ENCODE measurements at regions not wholly inside any gene's neighbourhood (a gene's known extent, or its start where the extent isn't known, plus 50 kb on each side); places are given as distances from the start of the nearest gene placed in this dataset.

- DNase-seq (ENCODE audit: extremely low read depth, low read depth), result no peak
- no peak for TF ChIP-seq CTCF (IDR thresholded peaks at IDR 0.05; ENCODE audit: low read depth, low read length)
Observed at GRCh38 chr14:101077481-101078074, 174.1 kb upstream of the RTL1 start.

GRCh38 chr14:101078170-101078891 lies 174.8 kb upstream of the RTL1 start:
- TF ChIP-seq CTCF (IDR thresholded peaks at IDR 0.05; ENCODE audit: low read depth, low read length), result no peak
- DNase-seq (ENCODE audit: extremely low read depth, low read depth), result no peak

GRCh38 chr14:101078892-101079221 lies 175.3 kb upstream of the RTL1 start:
- DNase-seq (ENCODE audit: extremely low read depth, low read depth), result no peak
- TF ChIP-seq CTCF (IDR thresholded peaks at IDR 0.05; ENCODE audit: low read depth, low read length), result no peak

- TF ChIP-seq CTCF (IDR thresholded peaks at IDR 0.05; ENCODE audit: low read depth, low read length), result no peak
- DNase-seq (ENCODE audit: extremely low read depth, low read depth), result no peak
Observed at GRCh38 chr14:101080922-101081593, 177.5 kb upstream of the RTL1 start.

- no peak for DNase-seq (ENCODE audit: extremely low read depth, low read depth)
- TF ChIP-seq CTCF (IDR thresholded peaks at IDR 0.05; ENCODE audit: low read depth, low read length), result no peak
Observed at GRCh38 chr14:101082036-101082435, 178.5 kb upstream of the RTL1 start.

GRCh38 chr14:101082436-101083384 lies 179.2 kb upstream of the RTL1 start:
- no peak for DNase-seq (ENCODE audit: extremely low read depth, low read depth)
- TF ChIP-seq CTCF (IDR thresholded peaks at IDR 0.05; ENCODE audit: low read depth, low read length), result no peak

Data from AG09319 (cell line).